Ishikawa (cell line): ENCODE measurements at regions not wholly inside any gene's neighbourhood (a gene's known extent, or its start where the extent isn't known, plus 50 kb on each side); places are given as distances from the start of the nearest gene placed in this dataset.

Source experiments
- CEBPB ChIP-seq: IDR thresholded peaks from 2 replicates; pipeline ENCODE4 v1.6.1; 2012
- CREB1 ChIP-seq: IDR thresholded peaks from 2 replicates; pipeline ENCODE4 v1.6.1; 2012; ENCODE audit warnings: low read depth
- EGR1 ChIP-seq: IDR thresholded peaks from 2 replicates; pipeline ENCODE4 v1.6.1; 2012
- EP300 ChIP-seq: IDR thresholded peaks from 2 replicates; pipeline ENCODE4 v1.6.1; 2012; ENCODE audit warnings: borderline replicate concordance
- FOXM1 ChIP-seq: IDR thresholded peaks from 2 replicates; pipeline ENCODE4 v1.6.1; 2012; ENCODE audit warnings: low read depth, borderline replicate concordance
- NFIC ChIP-seq: IDR thresholded peaks from 2 replicates; pipeline ENCODE4 v1.6.1; 2012
- RAD21 ChIP-seq: IDR thresholded peaks from 2 replicates; pipeline ENCODE4 v1.6.1; 2012; ENCODE audit warnings: low read depth
- TAF1 ChIP-seq: IDR thresholded peaks from 2 replicates; pipeline ENCODE4 v1.6.1; 2012; ENCODE audit warnings: low read depth, mild to moderate bottlenecking
- TCF12 ChIP-seq: IDR thresholded peaks from 2 replicates; pipeline ENCODE4 v1.6.1; 2012; ENCODE audit warnings: low read depth
- TEAD4 ChIP-seq: IDR thresholded peaks from 2 replicates; pipeline ENCODE4 v1.6.1; 2012
- YY1 ChIP-seq: IDR thresholded peaks from 2 replicates; pipeline ENCODE4 v1.6.1; 2012; ENCODE audit warnings: low read depth
- ZBTB7A ChIP-seq: IDR thresholded peaks from 2 replicates; pipeline ENCODE4 v1.6.1; 2012; ENCODE audit warnings: low read depth
- TF ChIP-seq, protein P1 (sequence below): IDR thresholded peaks from 2 replicates; pipeline ENCODE4 v1.6.1; 2012
- TF ChIP-seq, protein P2 (sequence below): IDR thresholded peaks from 2 replicates; pipeline ENCODE4 v1.6.1; 2012; ENCODE audit warnings: low read depth, mild to moderate bottlenecking
- TF ChIP-seq, protein P3 (sequence below): IDR thresholded peaks from 2 replicates; pipeline ENCODE4 v1.6.1; 2012

DNA sequence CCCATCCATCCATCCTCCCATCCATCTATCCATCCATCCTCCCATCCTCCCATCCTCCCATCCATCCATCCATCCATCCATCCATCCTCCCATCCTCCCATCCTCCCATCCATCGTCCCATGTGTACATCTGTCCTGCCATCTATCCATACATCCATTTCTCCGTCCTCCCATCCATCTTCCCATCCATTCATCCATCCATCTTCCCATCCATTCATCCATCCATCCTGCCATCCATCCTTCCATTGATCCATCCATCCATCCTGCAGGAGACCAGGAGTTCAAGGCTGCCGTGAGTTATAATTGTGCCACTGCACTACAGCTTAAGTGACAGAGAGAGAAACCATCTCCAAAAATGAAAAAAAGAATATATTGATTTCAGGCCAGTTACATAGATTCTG is 356.5 kb downstream of the CDH26 start:
- TF ChIP-seq, protein P1, sequence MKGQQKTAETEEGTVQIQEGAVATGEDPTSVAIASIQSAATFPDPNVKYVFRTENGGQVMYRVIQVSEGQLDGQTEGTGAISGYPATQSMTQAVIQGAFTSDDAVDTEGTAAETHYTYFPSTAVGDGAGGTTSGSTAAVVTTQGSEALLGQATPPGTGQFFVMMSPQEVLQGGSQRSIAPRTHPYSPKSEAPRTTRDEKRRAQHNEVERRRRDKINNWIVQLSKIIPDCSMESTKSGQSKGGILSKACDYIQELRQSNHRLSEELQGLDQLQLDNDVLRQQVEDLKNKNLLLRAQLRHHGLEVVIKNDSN, result no peak
- TF ChIP-seq TEAD4 (no peak), TCF12 (no peak), EP300 (no peak), CEBPB (no peak), TAF1 (no peak), NFIC (no peak), FOXM1 (no peak), YY1 (no peak), ZBTB7A (no peak), EGR1 (no peak)
- TF ChIP-seq, protein P2, sequence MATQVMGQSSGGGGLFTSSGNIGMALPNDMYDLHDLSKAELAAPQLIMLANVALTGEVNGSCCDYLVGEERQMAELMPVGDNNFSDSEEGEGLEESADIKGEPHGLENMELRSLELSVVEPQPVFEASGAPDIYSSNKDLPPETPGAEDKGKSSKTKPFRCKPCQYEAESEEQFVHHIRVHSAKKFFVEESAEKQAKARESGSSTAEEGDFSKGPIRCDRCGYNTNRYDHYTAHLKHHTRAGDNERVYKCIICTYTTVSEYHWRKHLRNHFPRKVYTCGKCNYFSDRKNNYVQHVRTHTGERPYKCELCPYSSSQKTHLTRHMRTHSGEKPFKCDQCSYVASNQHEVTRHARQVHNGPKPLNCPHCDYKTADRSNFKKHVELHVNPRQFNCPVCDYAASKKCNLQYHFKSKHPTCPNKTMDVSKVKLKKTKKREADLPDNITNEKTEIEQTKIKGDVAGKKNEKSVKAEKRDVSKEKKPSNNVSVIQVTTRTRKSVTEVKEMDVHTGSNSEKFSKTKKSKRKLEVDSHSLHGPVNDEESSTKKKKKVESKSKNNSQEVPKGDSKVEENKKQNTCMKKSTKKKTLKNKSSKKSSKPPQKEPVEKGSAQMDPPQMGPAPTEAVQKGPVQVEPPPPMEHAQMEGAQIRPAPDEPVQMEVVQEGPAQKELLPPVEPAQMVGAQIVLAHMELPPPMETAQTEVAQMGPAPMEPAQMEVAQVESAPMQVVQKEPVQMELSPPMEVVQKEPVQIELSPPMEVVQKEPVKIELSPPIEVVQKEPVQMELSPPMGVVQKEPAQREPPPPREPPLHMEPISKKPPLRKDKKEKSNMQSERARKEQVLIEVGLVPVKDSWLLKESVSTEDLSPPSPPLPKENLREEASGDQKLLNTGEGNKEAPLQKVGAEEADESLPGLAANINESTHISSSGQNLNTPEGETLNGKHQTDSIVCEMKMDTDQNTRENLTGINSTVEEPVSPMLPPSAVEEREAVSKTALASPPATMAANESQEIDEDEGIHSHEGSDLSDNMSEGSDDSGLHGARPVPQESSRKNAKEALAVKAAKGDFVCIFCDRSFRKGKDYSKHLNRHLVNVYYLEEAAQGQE, result no peak
- TF ChIP-seq, protein P3, sequence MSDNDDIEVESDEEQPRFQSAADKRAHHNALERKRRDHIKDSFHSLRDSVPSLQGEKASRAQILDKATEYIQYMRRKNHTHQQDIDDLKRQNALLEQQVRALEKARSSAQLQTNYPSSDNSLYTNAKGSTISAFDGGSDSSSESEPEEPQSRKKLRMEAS, result no peak

DNA sequence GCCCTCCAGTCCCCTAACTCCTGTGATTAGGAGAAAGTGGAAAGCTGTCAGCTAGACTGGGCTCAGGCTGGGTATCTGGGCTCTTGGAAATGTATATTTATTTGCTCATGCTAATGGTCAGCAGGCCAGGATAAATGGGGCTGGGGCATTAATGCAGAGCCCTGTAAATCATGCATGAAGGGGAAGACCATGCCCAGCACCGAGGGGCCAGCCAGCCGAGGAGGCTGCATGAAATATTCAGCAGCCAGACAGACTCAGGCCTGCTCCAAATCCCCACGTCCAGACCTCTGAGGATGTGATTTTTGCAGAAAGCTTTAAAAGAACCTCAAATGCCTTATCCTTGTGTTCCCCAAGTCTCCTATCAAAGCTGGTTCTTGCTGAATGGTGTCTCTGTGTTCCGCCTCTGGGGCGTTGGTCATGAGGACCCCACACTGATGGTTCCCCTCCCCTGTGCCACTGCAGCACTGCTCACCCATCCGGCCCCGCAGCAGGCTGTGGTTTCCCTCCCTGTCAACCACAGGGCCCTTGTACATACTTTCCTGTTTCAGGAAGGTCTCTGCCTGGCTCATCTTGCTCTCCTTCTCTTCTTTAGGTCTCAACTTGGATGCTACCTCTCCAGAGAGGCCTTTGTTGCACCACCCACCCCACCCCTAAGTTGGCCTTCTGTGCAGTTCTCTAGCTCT is 358.4 kb downstream of the CDH26 start:
- TF ChIP-seq RAD21, result no peak
- TF ChIP-seq TEAD4, result no peak
- TF ChIP-seq ZBTB7A, result no peak
- TF ChIP-seq TAF1, result no peak
- TF ChIP-seq, protein P1, result no peak
- no peak for TF ChIP-seq CREB1
- TF ChIP-seq NFIC, result no peak
- no peak for TF ChIP-seq EGR1
- TF ChIP-seq TCF12, result no peak
- TF ChIP-seq EP300, result no peak
- TF ChIP-seq FOXM1, result no peak
- TF ChIP-seq, protein P2, result no peak
- TF ChIP-seq, protein P3, result no peak
- TF ChIP-seq YY1, result no peak
- no peak for TF ChIP-seq CEBPB

DNA sequence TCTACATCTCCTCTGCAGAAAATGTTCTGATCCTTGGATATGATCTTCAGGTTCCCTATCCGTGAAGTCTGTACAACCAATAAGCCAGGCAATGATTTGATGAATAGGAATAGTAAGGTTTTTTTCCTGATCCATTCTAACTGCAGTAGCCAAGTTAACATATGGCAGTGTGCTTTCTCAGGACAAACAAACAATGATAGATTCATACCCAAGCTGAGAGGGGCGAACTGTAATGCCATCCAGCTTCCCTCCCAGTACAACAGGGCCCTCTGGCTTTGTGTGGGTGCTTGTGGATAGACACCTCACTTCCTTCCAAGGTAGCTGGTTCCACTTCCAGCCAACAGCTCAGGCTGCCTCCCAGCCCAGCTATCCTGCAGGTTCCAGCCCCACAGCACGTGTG is 359.2 kb downstream of the CDH26 start:
- TF ChIP-seq ZBTB7A (no peak), FOXM1 (no peak), EP300 (no peak), YY1 (no peak), CEBPB (no peak), RAD21 (no peak), NFIC (no peak), TEAD4 (no peak), TAF1 (no peak), CREB1 (no peak), EGR1 (no peak), TCF12 (no peak)
- TF ChIP-seq, protein P3, result no peak
- TF ChIP-seq, protein P1, result no peak
- TF ChIP-seq, protein P2, result no peak
